OCI-LY1 (cell line): ENCODE measurements at regions not wholly inside any gene's neighbourhood (a gene's known extent, or its start where the extent isn't known, plus 50 kb on each side); places are given as distances from the start of the nearest gene placed in this dataset.

Source experiments
- H2AFZ ChIP-seq: fragments of 200-600 bp; sonication (generic), shearing (Covaris generic); 2 replicates; pipeline ENCODE4 v1.6.0; 2014; ENCODE audit warnings: antibody characterized with exemption, mild to moderate bottlenecking, low read length
- H3F3A ChIP-seq: fragments of 200-600 bp; sonication (generic), shearing (Covaris generic); 2 replicates; pipeline ENCODE4 v1.6.0; 2014; ENCODE audit warnings: mild to moderate bottlenecking, antibody characterized with exemption, low read length, moderate library complexity; ENCODE audit not compliant: insufficient read depth
- H3K27ac ChIP-seq: fragments of 200-600 bp; sonication (generic); 2 replicates; pipeline ENCODE4 v1.5.1; 2014; ENCODE audit warnings: low read length, mixed run types, mild to moderate bottlenecking, low read depth; ENCODE audit not compliant: poor library complexity, severe bottlenecking
- H3K27me3 ChIP-seq: fragments of 200-600 bp; sonication (generic); 2 replicates; pipeline ENCODE4 v1.6.0; 2014; ENCODE audit warnings: antibody characterized with exemption, mild to moderate bottlenecking, low read length, moderate library complexity; ENCODE audit not compliant: insufficient read depth
- H3K36me3 ChIP-seq: fragments of 200-600 bp; sonication (generic); 2 replicates; pipeline ENCODE4 v1.6.1; 2014; ENCODE audit warnings: mild to moderate bottlenecking, antibody characterized with exemption, low read length, moderate library complexity, mixed read lengths; ENCODE audit not compliant: insufficient read depth
- H3K4me1 ChIP-seq: fragments of 200-600 bp; sonication (generic); 2 replicates; pipeline ENCODE4 v1.5.1; 2014; ENCODE audit warnings: mild to moderate bottlenecking, low read length, moderate library complexity; ENCODE audit not compliant: insufficient read depth, severe bottlenecking
- H3K4me2 ChIP-seq: fragments of 200-600 bp; sonication (generic), shearing (Covaris generic); 2 replicates; pipeline ENCODE4 v1.6.1; 2014; ENCODE audit warnings: low read length
- H3K4me3 ChIP-seq: fragments of 200-600 bp; sonication (generic); 2 replicates; pipeline ENCODE4 v1.5.1; 2014; ENCODE audit warnings: low read length, low read depth, mild to moderate bottlenecking, mixed read lengths; ENCODE audit not compliant: poor library complexity, severe bottlenecking
- H3K79me2 ChIP-seq: fragments of 200-600 bp; shearing (Covaris generic); 2 replicates; pipeline ENCODE4 v1.6.1; 2016; ENCODE audit warnings: mixed run types, low read length, mixed read lengths; ENCODE audit not compliant: insufficient read depth
- H3K9ac ChIP-seq: fragments of 200-600 bp; sonication (generic), shearing (Covaris generic); 2 replicates; pipeline ENCODE4 v1.6.1; 2014; ENCODE audit warnings: mild to moderate bottlenecking, low read length, mixed read lengths
- H3K9me2 ChIP-seq: fragments of 200-600 bp; sonication (generic), shearing (Covaris generic); 2 replicates; pipeline ENCODE4 v1.6.1; 2014; ENCODE audit warnings: low read depth, mild to moderate bottlenecking, low read length, mixed read lengths
- H3K9me3 ChIP-seq: fragments of 200-600 bp; shearing (Covaris generic); 2 replicates; pipeline ENCODE4 v1.6.1; 2014; ENCODE audit warnings: low read length, mixed read lengths
- H4K20me1 ChIP-seq: fragments of 200-600 bp; sonication (generic), shearing (Covaris generic); 2 replicates; pipeline ENCODE4 v1.6.0; 2016; ENCODE audit warnings: mild to moderate bottlenecking, low read length; ENCODE audit not compliant: insufficient read depth
- CTCF ChIP-seq: fragments of 200-600 bp; sonication (generic), shearing (Covaris generic); IDR thresholded peaks from 2 replicates; pipeline ENCODE4 v1.5.1; 2017; ENCODE audit warnings: mild to moderate bottlenecking, antibody characterized with exemption, low read length, moderate library complexity, mixed read lengths
- EZH2 ChIP-seq: fragments of 200-600 bp; sonication (generic), shearing (Covaris generic); IDR thresholded peaks from 2 replicates; pipeline ENCODE4 v1.8.0; 2017; ENCODE audit warnings: borderline replicate concordance, mixed run types, mild to moderate bottlenecking, antibody characterized with exemption, low read length, moderate library complexity, mixed read lengths

DNA sequence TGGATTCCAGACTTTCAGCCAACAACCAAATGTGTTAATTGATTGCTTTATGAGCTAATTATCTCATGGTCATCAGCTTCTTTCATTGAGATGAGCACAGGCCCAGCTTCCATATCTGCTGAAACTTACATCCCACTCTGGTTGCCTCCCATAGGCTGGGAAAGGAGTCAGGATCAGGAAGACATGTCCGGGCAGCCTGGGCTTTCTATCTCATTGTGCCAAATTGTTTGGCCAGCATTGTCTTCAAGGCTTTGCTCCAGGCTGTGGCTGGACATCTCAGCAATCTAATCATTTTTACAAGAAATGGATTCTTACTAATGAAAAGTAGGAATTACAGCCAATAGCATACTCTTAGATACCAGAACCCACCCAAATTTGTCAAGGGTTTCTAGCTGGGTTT lies 295.2 kb downstream of the CXCL12 start:
- no peaks in the 10 kb centered on the region for H3K4me1 ChIP-seq
- H3K27me3 ChIP-seq, result no peaks in the 10 kb centered on the region
- no peaks in the 10 kb centered on the region for H3F3A ChIP-seq
- no peak overlapping the region for H2AFZ ChIP-seq
- H4K20me1 ChIP-seq, result no peaks in the 10 kb centered on the region
- no peak overlapping the region for H3K4me2 ChIP-seq
- TF ChIP-seq CTCF, result no peak
- TF ChIP-seq EZH2, result no peak
- no peak overlapping the region for H3K4me3 ChIP-seq
- H3K79me2 ChIP-seq, result no peaks in the 10 kb centered on the region
- no peaks in the 10 kb centered on the region for H3K9me3 ChIP-seq
- no peak overlapping the region for H3K9ac ChIP-seq
- no peaks in the 10 kb centered on the region for H3K9me2 ChIP-seq
- H3K36me3 ChIP-seq, result no peaks in the 10 kb centered on the region
- no peak overlapping the region for H3K27ac ChIP-seq

GRCh38 chr10:44087403-44087802 lies 297.5 kb downstream of the CXCL12 start:
- no peak overlapping the region for H3K27ac ChIP-seq
- no peaks in the 10 kb centered on the region for H4K20me1 ChIP-seq
- H3K4me1 ChIP-seq, result no peaks in the 10 kb centered on the region
- TF ChIP-seq CTCF (no peak), EZH2 (no peak)
- H3K9me2 ChIP-seq, result no peaks in the 10 kb centered on the region
- H3K4me2 ChIP-seq, result no peak overlapping the region
- H3K4me3 ChIP-seq, result no peak overlapping the region
- H3K36me3 ChIP-seq, result no peaks in the 10 kb centered on the region
- H3K9me3 ChIP-seq, result no peaks in the 10 kb centered on the region
- H3F3A ChIP-seq, result no peaks in the 10 kb centered on the region
- H3K9ac ChIP-seq, result no peak overlapping the region
- H2AFZ ChIP-seq, result no peak overlapping the region
- H3K27me3 ChIP-seq, result no peaks in the 10 kb centered on the region
- H3K79me2 ChIP-seq, result no peaks in the 10 kb centered on the region

- Histone ChIP-seq H4K20me1 (no peaks in the 10 kb centered on the region), H3K36me3 (no peaks in the 10 kb centered on the region), H3K9me2 (no peaks in the 10 kb centered on the region), H3K27ac (no peak overlapping the region), H3K4me2 (no peak overlapping the region), H3K27me3 (no peaks in the 10 kb centered on the region), H3K79me2 (no peaks in the 10 kb centered on the region), H3K9ac (no peak overlapping the region), H3F3A (no peaks in the 10 kb centered on the region), H3K4me3 (no peak overlapping the region), H3K4me1 (no peaks in the 10 kb centered on the region), H2AFZ (no peak overlapping the region), H3K9me3 (no peaks in the 10 kb centered on the region)
- no peak for TF ChIP-seq EZH2
- no peak for TF ChIP-seq CTCF
Measured at GRCh38 chr10:44083719-44084400, 301.0 kb downstream of the CXCL12 start.
